ENCODE measurements at regions not wholly inside any gene's neighbourhood (a gene's known extent, or its start where the extent isn't known, plus 50 kb on each side); places are given as distances from the start of the nearest gene placed in this dataset.
"Not testable (repeated sequence)": the region's sequence is repeated elsewhere in the genome, so short reads cannot be mapped to it uniquely, and the experiment has no call there.

DNA sequence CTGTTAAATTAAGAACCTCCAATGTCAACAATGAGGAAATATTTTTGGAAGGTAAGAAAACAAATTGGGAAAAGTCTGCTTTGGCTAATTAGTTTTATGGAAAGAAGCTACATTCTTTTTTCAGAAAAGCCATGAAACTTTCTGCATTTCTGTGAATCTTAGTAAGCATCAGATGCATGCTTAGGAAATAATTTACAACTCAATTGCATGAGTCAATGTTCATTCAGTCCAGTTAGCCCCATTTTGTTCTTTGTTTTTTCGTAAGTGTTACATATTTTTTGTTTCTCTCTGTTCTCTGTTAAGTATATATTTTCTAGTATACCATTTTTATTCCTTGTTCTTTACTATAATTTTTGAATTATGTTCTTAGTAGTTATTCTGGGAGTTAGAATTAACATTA is 195.2 kb upstream of the KIF2B start:
- TF ChIP-seq, protein P1, sequence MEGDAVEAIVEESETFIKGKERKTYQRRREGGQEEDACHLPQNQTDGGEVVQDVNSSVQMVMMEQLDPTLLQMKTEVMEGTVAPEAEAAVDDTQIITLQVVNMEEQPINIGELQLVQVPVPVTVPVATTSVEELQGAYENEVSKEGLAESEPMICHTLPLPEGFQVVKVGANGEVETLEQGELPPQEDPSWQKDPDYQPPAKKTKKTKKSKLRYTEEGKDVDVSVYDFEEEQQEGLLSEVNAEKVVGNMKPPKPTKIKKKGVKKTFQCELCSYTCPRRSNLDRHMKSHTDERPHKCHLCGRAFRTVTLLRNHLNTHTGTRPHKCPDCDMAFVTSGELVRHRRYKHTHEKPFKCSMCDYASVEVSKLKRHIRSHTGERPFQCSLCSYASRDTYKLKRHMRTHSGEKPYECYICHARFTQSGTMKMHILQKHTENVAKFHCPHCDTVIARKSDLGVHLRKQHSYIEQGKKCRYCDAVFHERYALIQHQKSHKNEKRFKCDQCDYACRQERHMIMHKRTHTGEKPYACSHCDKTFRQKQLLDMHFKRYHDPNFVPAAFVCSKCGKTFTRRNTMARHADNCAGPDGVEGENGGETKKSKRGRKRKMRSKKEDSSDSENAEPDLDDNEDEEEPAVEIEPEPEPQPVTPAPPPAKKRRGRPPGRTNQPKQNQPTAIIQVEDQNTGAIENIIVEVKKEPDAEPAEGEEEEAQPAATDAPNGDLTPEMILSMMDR (IDR thresholded peaks at IDR 0.05; ENCODE audit: unreplicated experiment): no peak
- no peaks in the 10 kb centered on the region for H3K27me3 Mint-ChIP-seq (ENCODE audit: low read depth)
- no peaks in the 10 kb centered on the region for H3K36me3 Mint-ChIP-seq
- H3K4me3 Mint-ChIP-seq: no peak overlapping the region
- DNase-seq (ENCODE audit: low spot score in 2 of 2, unreplicated experiment in 2 of 2): no peak
- H3K27ac Mint-ChIP-seq: no peak overlapping the region
- H3K9me3 Mint-ChIP-seq: no peaks in the 10 kb centered on the region
- peaks cover 3% of the 10 kb centered on the region for H3K4me1 Mint-ChIP-seq

DNA sequence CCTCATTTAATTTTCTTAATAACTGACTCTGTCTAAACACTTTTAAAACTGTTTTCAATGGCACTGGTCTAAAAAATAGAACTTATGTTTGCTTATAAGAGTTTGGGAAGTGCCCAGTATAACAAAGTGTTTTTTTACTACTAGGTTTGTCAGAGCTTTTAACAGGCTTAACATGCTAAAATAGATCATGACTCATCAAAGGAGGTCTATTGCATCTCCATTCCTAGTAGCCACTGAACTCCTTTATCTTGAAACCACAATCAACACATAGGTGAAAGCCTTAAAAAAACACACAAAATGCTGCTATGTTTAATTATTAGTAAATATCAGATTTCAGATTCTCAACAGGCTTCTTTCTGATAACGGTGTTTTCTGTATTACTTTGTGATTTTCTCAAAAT is 196.4 kb upstream of the KIF2B start:
- Mint-ChIP-seq H3K4me1 (peaks cover 2% of the 10 kb centered on the region), H3K27ac (no peak overlapping the region), H3K27me3 (ENCODE audit: low read depth) (no peaks in the 10 kb centered on the region), H3K36me3 (no peaks in the 10 kb centered on the region), H3K9me3 (no peaks in the 10 kb centered on the region), H3K4me3 (no peak overlapping the region)
- no peak for DNase-seq (ENCODE audit: low spot score in 2 of 2, unreplicated experiment in 2 of 2)
- TF ChIP-seq, protein P1 (IDR thresholded peaks at IDR 0.05; ENCODE audit: unreplicated experiment): no peak

DNA sequence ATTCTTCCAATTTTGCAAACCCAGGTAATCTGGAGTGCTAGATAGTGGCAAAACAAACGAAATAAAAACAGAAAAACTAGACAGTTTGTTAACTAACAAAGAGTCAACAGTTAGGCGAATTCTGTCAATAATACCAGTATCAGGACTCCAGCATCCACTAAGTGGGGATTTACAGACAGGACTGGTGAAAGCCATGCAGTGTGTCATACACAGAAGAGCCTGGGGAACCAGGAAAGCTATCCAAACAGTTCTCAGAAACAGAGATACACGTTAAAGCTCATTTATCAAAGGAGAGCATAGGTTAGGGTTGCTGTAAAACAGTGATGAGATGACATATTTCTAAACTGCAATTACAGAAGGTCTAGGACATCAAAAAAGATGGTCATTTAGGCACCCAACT is 203.7 kb upstream of the KIF2B start:
- Mint-ChIP-seq H3K27me3 (ENCODE audit: low read depth) (no peaks in the 10 kb centered on the region), H3K4me1 (no peaks in the 10 kb centered on the region), H3K4me3 (no peak overlapping the region), H3K27ac (no peak overlapping the region), H3K9me3 (peaks cover 7% of the 10 kb centered on the region), H3K36me3 (peaks cover 1% of the 10 kb centered on the region)
- no peak for DNase-seq (ENCODE audit: low spot score in 2 of 2, unreplicated experiment in 2 of 2)
- TF ChIP-seq, protein P1 (IDR thresholded peaks at IDR 0.05; ENCODE audit: unreplicated experiment): no peak

DNA sequence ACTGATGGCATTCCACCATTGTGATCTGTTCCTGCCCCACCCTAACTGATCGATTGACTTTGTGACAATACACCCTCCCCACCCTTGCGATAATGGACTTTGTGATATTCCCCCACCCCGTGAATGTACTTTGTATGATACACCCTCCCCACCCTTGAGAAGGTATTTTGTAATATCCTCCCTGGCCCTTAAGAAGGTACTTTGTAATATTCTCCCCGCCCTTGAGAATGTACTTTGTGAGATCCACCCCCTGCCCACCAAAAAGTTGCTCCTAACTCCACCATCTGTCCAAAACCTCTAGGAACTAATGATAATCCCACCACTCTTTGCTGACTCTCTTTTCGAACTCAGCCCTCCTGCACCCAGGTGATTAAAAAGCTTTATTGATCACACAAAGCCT is 214.5 kb upstream of the KIF2B start:
- not testable (repeated sequence) for H3K27me3 Mint-ChIP-seq (ENCODE audit: low read depth); H3K36me3 Mint-ChIP-seq; DNase-seq (ENCODE audit: low spot score in 2 of 2, unreplicated experiment in 2 of 2); H3K4me3 Mint-ChIP-seq
- H3K4me1 Mint-ChIP-seq: peaks cover 17% of the 10 kb centered on the region
- H3K9me3 Mint-ChIP-seq: peaks cover 10% of the 10 kb centered on the region
- peak overlapping the region; percentile 10 for H3K27ac Mint-ChIP-seq

DNA sequence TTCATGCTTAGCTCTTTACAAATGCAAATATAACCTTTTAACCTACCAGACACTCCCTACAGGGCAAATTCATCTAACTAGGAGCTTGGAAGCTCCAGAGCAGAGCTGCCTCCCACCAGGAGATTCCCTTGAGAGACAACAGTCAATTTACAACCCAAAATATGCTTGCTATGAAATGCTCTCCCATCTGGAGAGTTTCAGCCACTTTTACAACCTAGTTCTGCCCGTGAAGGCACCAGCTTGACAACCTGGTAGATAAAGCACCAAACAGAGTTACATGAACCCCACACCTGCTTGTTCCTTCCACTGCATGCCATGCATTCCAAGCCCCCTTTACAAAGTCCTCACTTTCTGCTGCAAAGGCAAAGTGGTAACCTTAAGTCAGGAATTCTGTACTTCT is 215.3 kb upstream of the KIF2B start:
- Mint-ChIP-seq H3K4me1 (peaks cover 17% of the 10 kb centered on the region), H3K36me3 (peaks cover 7% of the 10 kb centered on the region), H3K27ac (peak overlapping the region; percentile 95), H3K9me3 (peaks cover 18% of the 10 kb centered on the region), H3K27me3 (ENCODE audit: low read depth) (no peaks in the 10 kb centered on the region), H3K4me3 (no peak overlapping the region)
- no peak for DNase-seq (ENCODE audit: low spot score in 2 of 2, unreplicated experiment in 2 of 2)
- TF ChIP-seq, protein P1 (IDR thresholded peaks at IDR 0.05; ENCODE audit: unreplicated experiment): no peak

DNA sequence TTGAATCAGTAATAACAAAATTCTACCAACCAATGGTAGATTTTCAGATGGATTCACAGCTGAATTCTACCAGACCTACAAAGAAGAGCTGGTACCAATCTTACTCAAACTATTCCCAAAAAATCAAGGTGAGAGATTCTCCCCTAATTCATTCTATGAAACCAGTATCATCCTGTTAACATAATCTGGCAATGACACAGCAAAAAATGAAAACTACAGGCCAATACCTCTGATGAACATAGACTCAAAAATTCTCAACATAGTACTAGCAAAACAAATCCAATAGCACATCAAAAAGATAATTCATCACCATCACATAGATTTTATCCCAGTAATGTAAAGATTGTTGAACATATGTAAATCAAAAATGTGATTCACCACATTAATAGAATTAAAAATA is 234.4 kb upstream of the KIF2B start:
- H3K4me3 Mint-ChIP-seq: no peak overlapping the region
- no peaks in the 10 kb centered on the region for H3K27me3 Mint-ChIP-seq (ENCODE audit: low read depth)
- no peaks in the 10 kb centered on the region for H3K4me1 Mint-ChIP-seq
- H3K36me3 Mint-ChIP-seq: no peaks in the 10 kb centered on the region
- H3K27ac Mint-ChIP-seq: no peak overlapping the region
- DNase-seq (ENCODE audit: low spot score in 2 of 2, unreplicated experiment in 2 of 2): no peak
- TF ChIP-seq, protein P1 (IDR thresholded peaks at IDR 0.05; ENCODE audit: unreplicated experiment): no peak
- H3K9me3 Mint-ChIP-seq: peaks cover 12% of the 10 kb centered on the region

Data from mesothelial cell of epicardium (in vitro differentiated cells).